ENCODE measurements at regions not wholly inside any gene's neighbourhood (a gene's known extent, or its start where the extent isn't known, plus 50 kb on each side); places are given as distances from the start of the nearest gene placed in this dataset.
A peak's percentile ranks its signal among the peaks of the same experiment; 100 is the strongest.

GRCh38 chr4:181264893-181265292, 978.3 kb upstream of the TENM3 start:
- no TSS peak for BruUV-seq (replicated peaks)
- DNase-seq (ENCODE audit: low spot score) = peak; percentile 1
- Histone ChIP-seq H3K9me3 (ENCODE audit: low read depth, low read length, poor library complexity, severe bottlenecking) (no peaks in the 10 kb centered on the region), H3K4me1 (ENCODE audit: insufficient read depth, low read length, poor library complexity, severe bottlenecking) (no peaks in the 10 kb centered on the region), H3K27ac (ENCODE audit: low read depth, low read length, poor library complexity, severe bottlenecking) (no peak overlapping the region), H3K36me3 (ENCODE audit: insufficient read depth, low read length, poor library complexity, severe bottlenecking) (no peaks in the 10 kb centered on the region), H3K4me3 (ENCODE audit: low read depth, low read length, poor library complexity, severe bottlenecking) (no peak overlapping the region), H3K27me3 (replicated peaks; ENCODE audit: insufficient read depth, low read depth, low read length, poor library complexity) (peaks cover 48% of the 10 kb centered on the region)
- TF ChIP-seq CTCF (conservative IDR thresholded peaks at IDR 0.05; ENCODE audit: low read depth, low read length) (no peak), EZH2 (IDR thresholded peaks at IDR 0.05; ENCODE audit: borderline replicate concordance, low read depth, low read length, poor library complexity, severe bottlenecking) (no peak)
- intact Hi-C loops (cut with micrococcal nuclease; ENCODE audit: unreplicated experiment) = no loop called here
- CTCF ChIA-PET = no interaction called here
- POLR2A ChIA-PET (ENCODE audit: low non-redundant PET) = no interaction called here

DNA sequence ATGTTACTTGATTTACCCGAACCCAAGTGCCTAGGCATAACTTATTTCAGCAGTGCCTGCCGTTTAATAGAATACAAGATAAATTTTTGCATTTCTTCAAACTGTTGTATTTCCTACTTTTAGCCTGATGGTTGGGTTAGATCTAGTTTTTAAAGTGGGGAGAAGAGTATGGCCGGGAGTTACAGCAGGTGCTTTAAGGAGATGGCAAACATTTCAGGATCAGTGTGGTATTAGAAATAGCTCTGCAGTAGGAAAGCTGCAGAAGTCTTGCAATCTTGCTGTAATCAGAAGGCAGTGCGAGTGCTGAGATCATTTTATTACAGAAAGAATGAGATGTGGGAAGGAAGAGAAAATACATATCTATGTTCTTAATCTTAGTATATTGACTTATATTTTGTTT, 977.8 kb upstream of the TENM3 start:
- no peaks in the 10 kb centered on the region for H3K9me3 ChIP-seq (ENCODE audit: low read depth, low read length, poor library complexity, severe bottlenecking)
- POLR2A ChIA-PET (ENCODE audit: low non-redundant PET) = no interaction called here
- H3K4me1 ChIP-seq (ENCODE audit: insufficient read depth, low read length, poor library complexity, severe bottlenecking) = no peaks in the 10 kb centered on the region
- CTCF ChIA-PET = no interaction called here
- BruUV-seq (replicated peaks) = no TSS peak
- DNase-seq (ENCODE audit: low spot score) = no peak
- no peak overlapping the region for H3K4me3 ChIP-seq (ENCODE audit: low read depth, low read length, poor library complexity, severe bottlenecking)
- TF ChIP-seq EZH2 (IDR thresholded peaks at IDR 0.05; ENCODE audit: borderline replicate concordance, low read depth, low read length, poor library complexity, severe bottlenecking) = no peak
- TF ChIP-seq CTCF (conservative IDR thresholded peaks at IDR 0.05; ENCODE audit: low read depth, low read length) = no peak
- intact Hi-C loops (cut with micrococcal nuclease; ENCODE audit: unreplicated experiment) = no loop called here
- no peak overlapping the region for H3K27ac ChIP-seq (ENCODE audit: low read depth, low read length, poor library complexity, severe bottlenecking)
- peaks cover 48% of the 10 kb centered on the region for H3K27me3 ChIP-seq (replicated peaks; ENCODE audit: insufficient read depth, low read depth, low read length, poor library complexity)
- no peaks in the 10 kb centered on the region for H3K36me3 ChIP-seq (ENCODE audit: insufficient read depth, low read length, poor library complexity, severe bottlenecking)

- CTCF ChIA-PET = no interaction called here
- BruUV-seq (replicated peaks) = no TSS peak
- no peak for TF ChIP-seq CTCF (conservative IDR thresholded peaks at IDR 0.05; ENCODE audit: low read depth, low read length)
- TF ChIP-seq EZH2 (IDR thresholded peaks at IDR 0.05; ENCODE audit: borderline replicate concordance, low read depth, low read length, poor library complexity, severe bottlenecking) = no peak
These were observed 972.0 kb upstream of the TENM3 start for GRCh38 chr4:181271116-181271640.

More at GRCh38 chr4:181271116-181271640, 972.0 kb upstream of the TENM3 start:
- intact Hi-C loops (cut with micrococcal nuclease; ENCODE audit: unreplicated experiment) = no loop called here
- Histone ChIP-seq H3K4me3 (ENCODE audit: low read depth, low read length, poor library complexity, severe bottlenecking) (no peak overlapping the region), H3K27me3 (replicated peaks; ENCODE audit: insufficient read depth, low read depth, low read length, poor library complexity) (peaks cover 26% of the 10 kb centered on the region), H3K27ac (ENCODE audit: low read depth, low read length, poor library complexity, severe bottlenecking) (no peak overlapping the region), H3K4me1 (ENCODE audit: insufficient read depth, low read length, poor library complexity, severe bottlenecking) (no peaks in the 10 kb centered on the region), H3K9me3 (ENCODE audit: low read depth, low read length, poor library complexity, severe bottlenecking) (no peaks in the 10 kb centered on the region), H3K36me3 (ENCODE audit: insufficient read depth, low read length, poor library complexity, severe bottlenecking) (no peaks in the 10 kb centered on the region)
- DNase-seq (ENCODE audit: low spot score) = no peak
- POLR2A ChIA-PET (ENCODE audit: low non-redundant PET) = interaction anchor here (0.7 kb wide), 1 partner anchor 55 kb away, joined by 3 read pairs; no protein-coding TSS in a partner anchor
